GM18861 (cell line): ENCODE measurements at regions not wholly inside any gene's neighbourhood (a gene's known extent, or its start where the extent isn't known, plus 50 kb on each side); places are given as distances from the start of the nearest gene placed in this dataset.

Experiments
- ATAC-seq: cut with Tn5 transposase; IDR thresholded peaks from one replicate; pipeline ENCODE4 v1.9.1; 2021; ENCODE audit not compliant: unreplicated experiment

DNA sequence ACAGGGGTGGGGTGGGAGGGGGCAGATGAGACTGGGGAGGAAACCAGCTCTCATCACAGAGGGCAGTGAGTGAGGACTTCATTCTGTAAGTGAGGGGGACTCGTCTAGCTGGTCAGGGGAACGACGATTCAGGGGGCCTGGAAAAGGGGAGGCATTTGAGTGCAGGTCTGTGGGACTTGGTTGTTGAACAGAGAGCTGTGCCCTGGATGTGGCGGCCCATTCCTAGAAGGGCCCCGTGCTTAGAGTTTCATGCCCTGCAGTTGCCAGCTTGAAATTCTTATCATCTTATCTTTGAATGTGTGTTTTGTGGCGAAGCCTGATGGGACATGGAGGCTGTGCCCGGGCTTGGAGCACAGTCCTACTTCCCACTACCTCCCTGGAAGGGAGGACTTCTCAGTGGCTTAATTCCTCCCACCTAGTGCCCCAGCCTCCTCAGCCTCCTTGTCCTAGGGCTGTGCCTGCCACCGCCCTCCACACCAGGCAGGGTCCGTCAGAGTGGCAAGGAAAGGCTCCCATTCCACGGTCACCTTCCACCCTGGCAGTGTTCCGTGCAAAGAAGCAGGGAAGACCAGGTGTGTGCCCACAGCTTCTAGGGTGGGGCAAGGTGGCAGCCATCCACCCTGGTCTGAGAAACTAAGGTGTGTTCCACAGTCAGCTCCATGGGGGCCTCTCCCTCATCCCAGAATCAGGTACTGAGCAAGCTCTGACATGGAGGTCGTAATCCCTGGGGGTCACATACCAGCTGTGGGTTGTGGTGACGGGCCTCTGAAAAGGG lies 59.7 kb upstream of the LMO1 start:
- no peak for ATAC-seq

DNA sequence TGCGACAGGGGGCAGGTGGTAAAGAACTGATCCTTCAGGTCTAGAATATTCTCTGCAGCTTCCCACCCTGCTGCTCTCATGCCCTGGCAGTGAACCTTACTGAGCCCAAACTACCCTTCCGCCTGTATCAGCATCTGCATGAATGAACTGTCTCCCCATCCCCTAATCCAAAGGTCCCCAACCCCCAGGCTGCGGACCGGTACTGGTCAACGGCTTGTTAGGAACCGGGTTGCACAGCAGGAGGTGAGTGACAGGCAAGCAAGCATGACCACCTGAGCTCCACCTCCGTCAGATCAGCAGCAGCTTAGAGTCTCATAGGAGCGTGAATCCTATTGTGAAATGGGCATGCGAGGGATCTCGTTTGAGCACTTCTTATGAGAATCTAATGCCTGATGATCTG lies 58.2 kb upstream of the LMO1 start:
- no peak for ATAC-seq

DNA sequence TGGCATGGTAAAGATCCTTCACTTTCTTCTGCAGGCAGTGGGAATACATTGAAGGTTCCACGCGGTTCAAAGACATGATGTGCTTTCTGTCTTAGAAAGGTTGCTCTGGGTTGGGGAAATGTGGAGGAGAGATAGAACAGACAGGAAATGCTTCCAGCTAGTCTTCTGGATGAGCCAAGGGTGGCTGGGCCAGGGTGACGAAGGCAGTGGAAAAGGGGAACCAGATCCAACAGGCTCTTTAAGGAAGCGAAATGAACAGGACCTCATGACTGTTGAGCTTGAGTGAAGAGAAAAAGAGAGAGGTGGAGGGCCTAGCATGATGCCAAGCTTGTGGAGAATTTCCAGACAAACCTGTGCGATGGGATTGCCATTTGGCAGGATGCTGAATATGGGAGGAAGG lies 56.4 kb upstream of the LMO1 start:
- ATAC-seq, result no peak

DNA sequence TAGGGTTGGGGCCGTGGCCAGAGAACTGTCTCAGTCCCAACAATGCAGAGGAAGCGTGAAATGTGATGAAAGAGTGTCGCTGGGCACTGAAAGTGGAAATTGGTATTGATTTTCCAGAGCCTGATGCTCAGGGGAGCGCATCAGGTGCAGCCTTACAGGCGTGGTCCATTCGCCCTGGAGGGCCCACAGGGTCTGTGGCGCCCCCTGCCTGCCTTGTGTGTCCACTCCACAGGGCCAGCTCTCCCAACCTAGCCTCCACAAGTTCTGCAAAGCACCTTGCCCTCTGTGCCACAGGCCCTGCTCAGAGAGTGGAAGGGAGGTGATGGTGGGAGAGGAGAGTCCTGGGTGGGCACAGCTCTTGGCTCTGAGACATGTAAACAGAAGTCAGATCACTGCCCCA lies 54.9 kb upstream of the LMO1 start:
- no peak for ATAC-seq

DNA sequence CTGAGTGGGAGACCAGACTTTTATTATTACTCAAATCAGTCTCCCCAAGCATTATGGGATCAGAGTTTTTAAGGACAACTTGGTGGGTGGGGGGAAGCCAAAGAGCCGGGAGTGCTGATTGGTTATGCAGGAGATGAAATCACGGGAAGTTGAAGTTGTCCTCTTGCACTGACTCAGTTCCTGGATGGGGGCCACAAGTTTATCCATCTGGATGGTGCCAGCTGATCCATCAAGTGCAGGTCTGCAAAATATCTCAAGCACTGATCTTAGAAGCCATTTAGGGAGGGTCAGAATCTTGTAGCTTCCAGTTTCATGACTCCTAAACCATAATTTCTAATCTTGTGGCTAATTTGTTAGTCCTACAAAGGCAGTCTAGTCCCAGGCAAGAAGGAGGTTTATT lies 53.5 kb upstream of the LMO1 start:
- no peak for ATAC-seq

DNA sequence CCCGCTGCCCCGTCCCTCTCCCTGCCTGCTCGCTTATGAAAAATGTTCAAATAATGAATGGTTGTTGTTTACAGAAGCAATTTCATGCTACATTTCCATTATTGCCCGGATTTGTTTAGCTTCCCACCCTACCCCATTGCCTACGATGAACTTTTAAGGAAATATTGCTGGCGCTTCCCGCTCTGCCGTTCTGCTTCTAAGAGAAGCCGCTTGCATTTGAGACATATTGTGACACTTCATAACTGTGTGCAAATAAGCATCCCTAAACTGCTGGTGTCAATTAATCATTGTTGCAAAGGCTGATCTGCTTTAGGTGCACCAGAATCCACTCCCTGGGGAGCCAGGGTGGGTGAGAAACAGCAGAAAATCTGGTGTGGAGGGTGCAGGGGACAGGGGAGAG lies 52.3 kb upstream of the LMO1 start:
- no peak for ATAC-seq

DNA sequence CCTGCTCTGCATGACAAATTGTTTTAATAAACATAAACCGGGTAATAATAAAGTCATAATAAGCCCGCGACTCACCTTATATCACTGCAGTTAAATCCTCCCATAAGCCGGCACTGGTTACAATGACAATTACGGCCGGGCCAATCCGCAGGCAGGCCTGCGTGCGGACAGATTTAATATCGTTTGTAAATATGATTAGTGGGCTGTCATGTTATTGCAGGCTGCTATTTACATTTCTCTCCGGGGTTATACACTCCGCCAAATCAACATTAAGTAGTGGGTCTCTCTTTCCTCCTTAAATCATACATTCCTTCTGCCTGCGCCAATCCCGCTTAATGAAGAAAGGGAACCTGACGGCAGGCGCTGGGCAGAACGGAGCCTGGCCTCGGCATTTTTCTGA lies 51.8 kb upstream of the LMO1 start:
- ATAC-seq, result no peak

DNA sequence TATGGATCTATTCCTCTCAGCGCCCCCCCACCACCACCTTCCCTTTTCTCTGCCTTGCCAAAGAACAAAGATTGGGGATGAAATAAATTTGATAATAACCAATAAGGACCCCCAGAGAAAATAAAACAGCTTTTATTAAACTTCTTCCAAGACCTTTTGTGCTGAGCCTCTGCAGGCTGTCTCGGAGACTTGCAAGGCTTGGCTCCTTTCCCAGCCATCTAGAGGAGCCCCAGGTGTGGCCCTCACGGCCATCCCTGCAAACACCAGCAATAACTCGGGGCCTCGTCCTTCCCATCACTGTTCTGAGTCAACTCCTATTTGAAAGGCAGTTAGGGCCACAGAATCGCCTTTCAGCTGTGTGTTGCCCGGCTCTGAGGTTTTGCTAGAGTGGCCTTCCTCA lies 51.2 kb upstream of the LMO1 start:
- ATAC-seq, result no peak

DNA sequence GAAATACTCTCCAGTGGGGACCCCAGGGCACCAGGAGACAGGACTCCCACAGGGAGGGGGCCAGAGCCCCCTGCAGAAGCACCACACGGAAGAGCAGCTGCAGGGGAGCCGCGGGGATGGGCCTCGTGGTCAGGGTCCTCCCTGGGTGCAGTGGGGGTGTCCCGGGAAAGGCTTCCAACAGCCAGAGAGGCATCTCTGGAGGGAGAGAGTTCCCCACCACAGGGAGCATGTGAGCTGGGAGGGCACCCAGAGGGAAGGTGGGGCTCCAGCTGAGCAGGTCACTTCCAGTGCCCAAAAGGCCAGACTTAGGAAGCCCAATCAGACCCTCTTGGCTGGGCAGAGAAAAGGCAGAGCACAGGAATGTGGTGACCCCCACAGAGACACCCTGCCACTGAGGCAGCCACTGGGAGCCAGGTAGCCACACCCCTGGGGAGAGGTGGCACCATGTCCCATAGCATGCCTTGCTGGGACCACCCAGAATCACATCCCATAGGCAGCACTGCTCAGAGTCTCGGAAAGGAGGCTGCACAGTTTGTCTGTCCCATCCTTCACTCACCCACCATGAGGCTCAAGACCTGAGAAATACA lies 49.9 kb upstream of the LMO1 start:
- ATAC-seq, result no peak
